OCI-LY7 (cell line): ENCODE measurements at regions not wholly inside any gene's neighbourhood (a gene's known extent, or its start where the extent isn't known, plus 50 kb on each side); places are given as distances from the start of the nearest gene placed in this dataset.

ENCODE experiments used
- EZH2phosphoT487 ChIP-seq: fragments of 200-600 bp; sonication (generic); IDR thresholded peaks from 2 replicates; pipeline ENCODE4 v1.6.1; 2018; ENCODE audit warnings: low read depth, borderline replicate concordance, mild to moderate bottlenecking, mixed run types, antibody characterized with exemption, low read length, moderate library complexity, mixed read lengths
- TF ChIP-seq, protein P1 (sequence below): fragments of 200-600 bp; sonication (generic); conservative IDR thresholded peaks from 2 replicates; pipeline ENCODE4 v1.5.1; 2014; ENCODE audit warnings: mild to moderate bottlenecking, antibody characterized with exemption, low read length, moderate library complexity, mixed read lengths

GRCh38 chr20:22691369-22692118 lies 107.2 kb upstream of the FOXA2 start:
- TF ChIP-seq, protein P1, sequence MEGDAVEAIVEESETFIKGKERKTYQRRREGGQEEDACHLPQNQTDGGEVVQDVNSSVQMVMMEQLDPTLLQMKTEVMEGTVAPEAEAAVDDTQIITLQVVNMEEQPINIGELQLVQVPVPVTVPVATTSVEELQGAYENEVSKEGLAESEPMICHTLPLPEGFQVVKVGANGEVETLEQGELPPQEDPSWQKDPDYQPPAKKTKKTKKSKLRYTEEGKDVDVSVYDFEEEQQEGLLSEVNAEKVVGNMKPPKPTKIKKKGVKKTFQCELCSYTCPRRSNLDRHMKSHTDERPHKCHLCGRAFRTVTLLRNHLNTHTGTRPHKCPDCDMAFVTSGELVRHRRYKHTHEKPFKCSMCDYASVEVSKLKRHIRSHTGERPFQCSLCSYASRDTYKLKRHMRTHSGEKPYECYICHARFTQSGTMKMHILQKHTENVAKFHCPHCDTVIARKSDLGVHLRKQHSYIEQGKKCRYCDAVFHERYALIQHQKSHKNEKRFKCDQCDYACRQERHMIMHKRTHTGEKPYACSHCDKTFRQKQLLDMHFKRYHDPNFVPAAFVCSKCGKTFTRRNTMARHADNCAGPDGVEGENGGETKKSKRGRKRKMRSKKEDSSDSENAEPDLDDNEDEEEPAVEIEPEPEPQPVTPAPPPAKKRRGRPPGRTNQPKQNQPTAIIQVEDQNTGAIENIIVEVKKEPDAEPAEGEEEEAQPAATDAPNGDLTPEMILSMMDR = peak; percentile 83
- TF ChIP-seq EZH2phosphoT487 = no peak
